Stimulated activated CD4-positive, alpha-beta T cell treated with anti-CD3 and anti-CD28 coated beads, Interleukin-1b, Interleukin-23, amount 100 ng/mL, for 4 hours (primary cell): ENCODE measurements at regions not wholly inside any gene's neighbourhood (a gene's known extent, or its start where the extent isn't known, plus 50 kb on each side); places are given as distances from the start of the nearest gene placed in this dataset.
"Not testable (repeated sequence)": the region's sequence is repeated elsewhere in the genome, so short reads cannot be mapped to it uniquely, and the experiment has no call there.

Source experiments
- DNase-seq, 2 donors: peaks; one replicate each; pipeline ENCODE4 v3.0.0-alpha.2; 2020; ENCODE audit warnings: low read depth in 2 of 2

DNA sequence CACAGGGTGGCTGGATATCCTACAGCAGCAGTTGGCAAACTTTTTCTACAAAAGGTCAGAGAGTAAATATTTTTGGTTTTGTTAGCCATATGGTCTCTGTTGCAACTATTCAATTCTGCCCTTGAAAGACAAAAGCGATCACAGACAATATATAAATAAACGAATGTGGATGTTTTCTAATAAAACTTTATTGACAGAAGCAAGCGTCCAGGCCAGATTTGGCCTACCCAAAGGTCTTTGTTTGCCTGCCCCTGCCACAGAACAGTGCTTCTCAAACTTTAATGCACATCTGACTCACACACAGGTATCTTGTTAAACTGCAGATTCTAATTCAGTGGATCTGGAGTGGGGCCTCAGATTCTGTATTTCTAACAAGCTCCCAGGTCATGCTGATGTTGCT is 621.4 kb upstream of the DIPK2B start:
- DNase-seq, result no peak

- DNase-seq, result no peak
Measured at GRCh38 chrX:45818913-45819312, 618.2 kb upstream of the DIPK2B start.

- no peak for DNase-seq
Measured at GRCh38 chrX:45815441-45815840, 614.8 kb upstream of the DIPK2B start.

- no peak for DNase-seq
Measured at GRCh38 chrX:45811326-45811725, 610.6 kb upstream of the DIPK2B start.

DNA sequence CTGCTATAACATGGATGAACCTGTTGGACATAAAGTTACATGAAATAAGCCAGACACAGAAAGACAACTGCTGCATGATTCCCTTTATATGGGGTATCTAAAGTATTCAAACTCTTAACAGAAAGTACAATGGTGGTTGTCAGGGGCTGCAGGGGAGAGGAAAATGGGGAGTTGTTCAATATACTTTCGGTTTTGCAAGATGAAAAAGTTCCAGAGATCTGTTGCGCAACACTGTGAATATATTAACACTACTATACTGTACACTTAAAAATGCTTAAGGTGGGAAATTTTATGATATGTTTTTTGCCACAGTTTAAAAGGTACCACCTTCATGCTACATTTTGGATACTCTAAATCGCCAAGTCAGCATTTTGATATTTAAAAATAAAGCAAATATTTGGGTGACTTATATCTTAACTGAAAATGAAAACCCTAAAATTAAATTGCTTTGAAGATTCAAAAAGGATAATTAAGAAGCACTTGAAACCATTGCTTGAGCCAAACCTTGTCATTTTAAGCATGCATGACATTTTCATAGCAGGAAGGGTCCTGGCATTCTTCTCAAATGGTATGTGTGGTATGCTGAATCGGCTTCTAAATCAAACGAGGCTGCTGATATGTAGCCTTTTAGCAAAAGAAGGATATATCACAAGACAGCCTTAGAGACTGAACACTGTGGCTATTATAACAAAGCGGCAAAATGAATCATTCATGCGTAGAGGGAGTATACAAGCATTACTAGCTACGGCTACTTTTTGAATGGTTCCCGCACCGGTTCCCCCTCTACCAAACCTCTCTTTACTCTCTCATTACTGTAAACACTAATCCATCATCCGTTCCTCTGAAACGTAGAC is 607.1 kb upstream of the DIPK2B start:
- no peak for DNase-seq

GRCh38 chrX:45806410-45807121 is 605.9 kb upstream of the DIPK2B start:
- DNase-seq, result no peak

- no peak for DNase-seq
Measured at GRCh38 chrX:45804276-45804675, 603.6 kb upstream of the DIPK2B start.

- DNase-seq, result no peak
Measured at GRCh38 chrX:45803383-45803921, 602.8 kb upstream of the DIPK2B start.

DNA sequence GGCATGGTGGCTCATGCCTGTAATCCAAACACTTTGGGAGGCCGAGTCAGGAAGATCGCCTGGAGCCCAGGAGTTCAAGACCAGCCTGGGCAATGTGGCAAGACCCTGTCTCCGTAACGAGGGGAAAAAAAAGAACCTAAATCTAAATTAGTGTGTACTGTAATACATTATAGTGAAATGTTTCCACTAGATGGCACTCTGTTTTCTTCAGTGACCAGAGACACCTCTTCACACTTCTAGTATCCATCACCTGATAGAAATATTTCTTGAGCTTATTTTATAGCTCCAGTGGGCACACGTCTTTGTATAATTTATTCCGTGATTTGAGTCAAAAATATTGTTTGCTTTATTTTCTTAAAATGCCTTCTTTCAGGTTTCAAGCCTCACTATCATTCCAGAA is 600.9 kb upstream of the DIPK2B start:
- no peak for DNase-seq

- DNase-seq, result not testable (repeated sequence)
Measured at GRCh38 chrX:45800746-45801453, 600.2 kb upstream of the DIPK2B start.

GRCh38 chrX:45799576-45799975 is 598.9 kb upstream of the DIPK2B start:
- no peak for DNase-seq

- DNase-seq, result no peak
Measured at GRCh38 chrX:45795546-45795945, 594.9 kb upstream of the DIPK2B start.

GRCh38 chrX:45794995-45795337 is 594.3 kb upstream of the DIPK2B start:
- DNase-seq, result no peak

- no peak for DNase-seq
Measured at GRCh38 chrX:45794323-45794994, 593.8 kb upstream of the DIPK2B start.

DNA sequence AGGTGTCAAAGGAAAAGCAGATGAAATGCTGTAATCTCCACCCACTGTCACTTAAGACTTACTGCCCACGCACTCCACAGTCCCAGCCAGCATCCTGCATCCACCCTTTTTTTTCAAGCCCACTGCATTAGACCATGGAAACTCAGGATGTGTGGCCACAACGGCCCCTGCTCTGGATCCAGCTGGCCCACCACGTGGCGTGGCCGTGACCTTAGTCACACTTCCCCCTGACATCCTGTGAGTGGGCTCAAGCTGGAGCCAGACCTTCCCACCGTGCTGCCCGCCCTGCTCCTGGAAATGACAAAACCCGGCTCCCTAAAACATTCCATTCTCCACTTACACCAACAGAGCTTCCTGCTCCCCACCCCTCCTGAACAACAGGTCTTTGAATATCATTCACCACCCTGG is 588.3 kb upstream of the DIPK2B start:
- DNase-seq, result no peak

DNA sequence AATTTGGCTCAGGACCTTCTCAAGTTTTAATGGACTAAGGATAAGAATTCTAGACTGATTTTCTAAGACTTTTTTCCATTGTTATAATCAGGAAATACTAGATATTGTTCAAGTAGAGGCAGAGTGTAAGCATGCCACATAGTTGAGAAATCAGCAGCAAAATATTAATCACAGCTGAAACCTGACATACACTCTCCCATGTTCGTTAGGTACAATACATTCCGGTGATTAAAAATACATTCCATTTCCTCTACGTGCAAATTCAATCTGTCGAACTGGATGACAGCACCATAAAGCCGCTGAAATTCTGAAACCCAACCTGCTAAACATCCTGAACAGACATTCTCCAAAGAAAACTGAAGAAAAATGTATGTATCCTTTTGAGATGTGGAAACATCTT is 587.6 kb upstream of the DIPK2B start:
- no peak for DNase-seq

DNA sequence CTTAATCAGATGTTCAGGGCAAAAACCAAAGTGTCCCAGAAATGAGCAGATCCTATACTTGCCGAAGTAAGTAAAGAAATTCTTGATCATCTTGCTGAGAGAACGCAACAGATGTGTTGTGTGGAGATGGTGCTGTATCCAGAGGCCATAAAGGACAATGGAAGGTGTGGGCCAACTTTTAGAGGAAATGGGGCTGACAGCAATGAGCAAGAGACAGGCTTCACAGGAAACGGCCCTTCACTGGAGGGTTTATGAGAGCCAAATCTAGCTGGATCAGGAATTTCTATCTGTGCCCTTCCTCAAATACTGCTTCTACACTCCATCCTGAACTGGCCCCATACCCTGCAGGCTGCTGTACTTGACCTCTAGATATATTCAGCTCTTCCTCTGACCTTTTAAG is 583.9 kb upstream of the DIPK2B start:
- DNase-seq, result no peak

GRCh38 chrX:45783002-45783401 is 582.3 kb upstream of the DIPK2B start:
- DNase-seq, result no peak

DNA sequence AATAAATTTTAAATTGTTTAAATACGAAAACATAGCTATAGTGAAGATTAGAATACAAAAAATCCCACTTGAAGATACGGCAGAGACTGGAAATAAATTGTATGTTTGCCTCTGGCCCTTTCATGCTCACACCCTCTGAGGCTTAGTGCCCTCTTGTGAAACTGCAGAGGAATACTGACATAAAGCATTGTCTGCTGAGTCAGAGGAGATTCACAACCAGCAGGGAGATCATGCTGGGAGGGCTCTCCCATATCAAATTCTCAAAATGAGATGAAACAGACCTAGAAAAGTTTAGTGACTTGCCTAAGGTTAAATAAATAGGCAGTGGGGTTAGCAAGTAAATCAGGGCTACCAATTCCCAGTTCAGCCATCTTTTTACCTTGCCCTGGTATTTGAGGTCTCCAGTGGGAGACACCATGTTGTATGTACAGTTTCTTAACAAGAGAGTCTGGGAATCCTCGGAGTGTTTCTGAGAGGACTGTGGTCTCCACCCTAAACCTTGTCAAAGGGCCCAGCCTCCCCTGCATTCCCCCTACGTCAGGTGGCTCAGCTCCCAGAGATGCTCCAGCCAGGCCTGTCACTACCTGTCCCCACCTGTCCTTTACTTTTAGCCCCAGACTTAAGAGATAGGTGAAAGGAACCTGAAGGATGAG is 581.4 kb upstream of the DIPK2B start:
- no peak for DNase-seq

- DNase-seq, result no peak
Measured at GRCh38 chrX:45778616-45779015, 577.9 kb upstream of the DIPK2B start.

DNA sequence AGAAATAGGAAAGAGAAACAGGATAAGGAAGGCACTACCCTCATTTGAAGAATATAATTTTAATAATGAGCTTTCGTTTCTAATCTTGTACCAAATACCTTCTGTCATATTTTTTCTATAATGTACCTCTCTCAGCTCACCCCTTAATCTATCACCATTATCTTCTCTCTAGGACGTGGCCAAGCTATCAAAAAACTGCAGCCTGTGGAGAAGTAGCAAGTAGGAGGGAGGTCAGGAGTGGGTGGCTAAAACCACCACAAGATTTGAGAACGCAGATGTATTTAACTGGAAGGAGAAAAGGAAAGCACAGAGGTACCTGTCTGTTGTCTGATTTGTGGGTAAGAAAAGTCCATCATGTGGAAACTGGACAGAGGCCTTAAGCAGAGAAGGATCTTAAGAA is 576.7 kb upstream of the DIPK2B start:
- no peak for DNase-seq
